Natural killer cell (primary cell): ENCODE measurements at regions not wholly inside any gene's neighbourhood (a gene's known extent, or its start where the extent isn't known, plus 50 kb on each side); places are given as distances from the start of the nearest gene placed in this dataset.

Experiments used
- ATAC-seq, 3 donors: fragments of 150-1000 bp in 2 of 3; fragments of 200-7000 bp in 1 of 3; cut with Tn5 transposase; 1 replicate in 1 of 3; 2 replicates in 2 of 3; pipeline ENCODE4 v1.10.0; 2021; ENCODE audit warnings: mild to moderate bottlenecking in 2 of 3, moderate library complexity in 2 of 3
- DNase-seq, 2 donors: peaks; one replicate each; pipeline versions ENCODE4 v3.0.0 to v3.0.0-alpha.2; 2013 to 2021; ENCODE audit warnings: mixed read lengths in 1 of 2
- H3K27ac ChIP-seq: one replicate; pipeline ENCODE4 v1.5.1; 2013; ENCODE audit warnings: mild to moderate bottlenecking, low read length
- H3K27me3 ChIP-seq: one replicate; pipeline ENCODE4 v1.6.1; 2013; ENCODE audit warnings: low read length; ENCODE audit not compliant: control insufficient read depth, insufficient read depth
- H3K36me3 ChIP-seq: one replicate; pipeline ENCODE4 v1.6.1; 2013; ENCODE audit warnings: low read length; ENCODE audit not compliant: control insufficient read depth, insufficient read depth
- H3K4me1 ChIP-seq: one replicate; pipeline ENCODE4 v1.6.1; 2013; ENCODE audit warnings: low read length; ENCODE audit not compliant: control insufficient read depth, insufficient read depth
- H3K4me3 ChIP-seq: one replicate; pipeline ENCODE4 v1.5.1; 2013; ENCODE audit warnings: low read length
- H3K9me3 ChIP-seq: one replicate; pipeline ENCODE4 v1.6.1; 2013; ENCODE audit warnings: low read length; ENCODE audit not compliant: control insufficient read depth, insufficient read depth
- H3K27ac Mint-ChIP-seq, 2 donors: one replicate each; pipeline ENCODE4 v1.8.0; 2022; ENCODE audit warnings: mild to moderate bottlenecking in 2 of 2, mixed read lengths in 2 of 2, moderate library complexity in 1 of 2
- H3K27me3 Mint-ChIP-seq, 2 donors: one replicate each; pipeline ENCODE4 v1.8.0; 2022; ENCODE audit warnings: low read depth in 2 of 2, mixed read lengths in 2 of 2
- H3K36me3 Mint-ChIP-seq: one replicate; pipeline ENCODE4 v1.8.0; 2022; ENCODE audit warnings: mixed read lengths
- H3K4me1 Mint-ChIP-seq, 2 donors: one replicate each; pipeline ENCODE4 v1.8.0; 2022; ENCODE audit warnings: mixed read lengths in 2 of 2
- H3K4me3 Mint-ChIP-seq: one replicate; pipeline ENCODE4 v1.8.0; 2022; ENCODE audit warnings: mild to moderate bottlenecking, moderate library complexity, mixed read lengths
- H3K9me3 Mint-ChIP-seq, 2 donors: one replicate each; pipeline ENCODE4 v1.8.0; 2022; ENCODE audit warnings: mixed read lengths in 2 of 2
- CTCF ChIP-seq: fragments of 200-600 bp; IDR thresholded peaks from one replicate; pipeline ENCODE4 v1.8.0; 2022; ENCODE audit warnings: antibody characterized with exemption
- WGBS: methylation state at CpG from one replicate; pipeline ENCODE4 v1.1.7; 2013; ENCODE audit warnings: missing lambda C conversion rate; ENCODE audit not compliant: insufficient coverage; 5-methylcytosine and 5-hydroxymethylcytosine counted together
- intact Hi-C: fragments of 100-400 bp; cut with micrococcal nuclease; formaldehyde crosslinking; loops from one replicate; pipeline ENCODE4 v1.14.2; 2022

GRCh38 chr4:41427306-41427882 is 110.6 kb upstream of the LIMCH1 start:
- Mint-ChIP-seq H3K4me3 (no peak overlapping the region), H3K4me1 (no peaks in the 10 kb centered on the region), H3K36me3 (no peaks in the 10 kb centered on the region), H3K9me3 (no peaks in the 10 kb centered on the region), H3K27me3 (no peaks in the 10 kb centered on the region), H3K27ac (no peak overlapping the region)
- no peaks in the 10 kb centered on the region for H3K9me3 ChIP-seq
- no peak overlapping the region for H3K4me3 ChIP-seq
- DNase-seq (no peak), ATAC-seq (no peak)
- no peaks in the 10 kb centered on the region for H3K36me3 ChIP-seq
- intact Hi-C loops = no loop called here
- no peak overlapping the region for H3K27ac ChIP-seq
- H3K4me1 ChIP-seq = no peaks in the 10 kb centered on the region
- WGBS = 75% methylated on average over 7 of the region's 7 CpGs
- H3K27me3 ChIP-seq = no peaks in the 10 kb centered on the region
- TF ChIP-seq CTCF = no peak

GRCh38 chr4:41427931-41428600 is 109.9 kb upstream of the LIMCH1 start:
- Histone ChIP-seq H3K27ac (no peak overlapping the region), H3K4me3 (no peak overlapping the region), H3K27me3 (no peaks in the 10 kb centered on the region), H3K36me3 (no peaks in the 10 kb centered on the region), H3K9me3 (no peaks in the 10 kb centered on the region), H3K4me1 (no peaks in the 10 kb centered on the region)
- ATAC-seq = no peak
- no peaks in the 10 kb centered on the region for H3K36me3 Mint-ChIP-seq
- H3K4me1 Mint-ChIP-seq = no peaks in the 10 kb centered on the region
- TF ChIP-seq CTCF = no peak
- H3K4me3 Mint-ChIP-seq = no peak overlapping the region
- H3K9me3 Mint-ChIP-seq = no peaks in the 10 kb centered on the region
- H3K27me3 Mint-ChIP-seq = no peaks in the 10 kb centered on the region
- no peak for DNase-seq
- 53% methylated on average over 2 of the region's 3 CpGs for WGBS
- no peak overlapping the region for H3K27ac Mint-ChIP-seq
- intact Hi-C loops = no loop called here

DNA sequence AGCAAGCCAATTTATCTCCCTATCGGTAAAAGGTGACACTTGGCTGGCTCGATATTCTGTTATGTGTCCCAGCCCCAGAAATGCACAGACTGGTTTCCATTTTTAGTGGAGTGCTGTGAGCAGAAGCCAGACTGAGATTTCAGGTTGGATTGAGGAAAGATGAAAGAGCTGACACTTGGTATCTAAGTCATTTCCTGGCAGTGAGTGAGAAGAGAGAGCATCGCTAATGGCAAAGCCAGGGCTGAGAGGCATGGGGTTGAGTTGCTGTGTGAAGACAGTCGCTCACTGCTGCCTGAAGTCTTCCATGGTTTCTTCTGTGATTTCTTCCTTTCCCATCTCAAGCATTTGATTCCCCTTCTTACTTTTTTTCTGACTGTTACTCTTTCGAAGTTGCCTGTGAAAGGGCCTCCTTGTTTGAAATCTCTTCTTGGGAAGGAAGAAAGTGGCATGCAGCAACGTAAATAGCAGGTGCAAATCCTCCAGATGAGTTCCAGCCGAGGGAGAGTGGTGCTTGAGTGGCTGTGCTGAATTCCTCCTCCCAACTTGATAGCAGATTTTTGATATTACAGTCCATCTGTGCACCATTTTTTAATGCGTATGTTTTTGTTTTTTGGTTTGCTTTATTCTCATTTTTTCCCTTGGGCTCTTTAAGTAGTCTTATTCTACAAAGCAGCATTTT is 109.2 kb upstream of the LIMCH1 start:
- DNase-seq (no peak), ATAC-seq (no peak)
- Mint-ChIP-seq H3K4me3 (no peak overlapping the region), H3K27me3 (no peaks in the 10 kb centered on the region), H3K9me3 (no peaks in the 10 kb centered on the region), H3K4me1 (no peaks in the 10 kb centered on the region), H3K27ac (no peak overlapping the region), H3K36me3 (no peaks in the 10 kb centered on the region)
- Histone ChIP-seq H3K27ac (no peak overlapping the region), H3K27me3 (no peaks in the 10 kb centered on the region), H3K36me3 (no peaks in the 10 kb centered on the region), H3K9me3 (no peaks in the 10 kb centered on the region), H3K4me1 (no peaks in the 10 kb centered on the region), H3K4me3 (no peak overlapping the region)
- intact Hi-C loops = no loop called here
- no peak for TF ChIP-seq CTCF
- WGBS = 77% methylated on average over 7 of the region's 8 CpGs
